ENCODE measurements at regions not wholly inside any gene's neighbourhood (a gene's known extent, or its start where the extent isn't known, plus 50 kb on each side); places are given as distances from the start of the nearest gene placed in this dataset.

GRCh38 chr1:165119086-165119485 is 237.4 kb downstream of the LMX1A start:
- Histone ChIP-seq H3K4me2 (ENCODE audit: control insufficient read depth, extremely low read depth, insufficient read depth, low read depth, low read length) (no peak overlapping the region), H3K4me3 (ENCODE audit: control insufficient read depth in 2 of 3, extremely low read depth in 1 of 3, insufficient read depth in 2 of 3, low read depth in 1 of 3, low read length in 3 of 3) (no peak overlapping the region), H3K4me1 (ENCODE audit: control insufficient read depth, extremely low read depth, insufficient read depth, low read length) (peaks cover 11% of the 10 kb centered on the region), H3K36me3 (ENCODE audit: control insufficient read depth in 2 of 2, extremely low read depth in 1 of 2, insufficient read depth in 2 of 2, low read length in 2 of 2) (no peaks in the 10 kb centered on the region), H4K20me1 (ENCODE audit: control insufficient read depth, extremely low read depth, insufficient read depth, low read length) (no peaks in the 10 kb centered on the region), H3K9ac (ENCODE audit: control insufficient read depth, extremely low read depth, insufficient read depth, low read length) (no peak overlapping the region), H3K27me3 (ENCODE audit: control insufficient read depth, extremely low read depth, insufficient read depth, low read length) (peaks cover 38% of the 10 kb centered on the region), H3K9me1 (ENCODE audit: control insufficient read depth, extremely low read depth, insufficient read depth, low read length) (no peaks in the 10 kb centered on the region), H3K9me3 (ENCODE audit: control insufficient read depth, low read depth, low read length) (no peaks in the 10 kb centered on the region), H3K79me2 (ENCODE audit: control insufficient read depth, insufficient read depth, low read length) (no peaks in the 10 kb centered on the region), H2AFZ (ENCODE audit: control insufficient read depth, low read length) (no peak overlapping the region), H3K27ac (ENCODE audit: control insufficient read depth, insufficient read depth, low read length) (no peak overlapping the region)
- FAIRE-seq, result no peak
- no peak for DNase-seq (ENCODE audit: low read depth, low spot score)
- TF ChIP-seq EZH2 (IDR thresholded peaks at IDR 0.05; ENCODE audit: low read length) (no peak), CTCF (optimal IDR thresholded peaks at IDR 0.05 in 1 of 3, IDR thresholded peaks at IDR 0.05 in 1 of 3, conservative IDR thresholded peaks at IDR 0.05 in 1 of 3; ENCODE audit: extremely low read depth in 1 of 3, insufficient read depth in 2 of 3, low read length in 3 of 3) (no peak)
- dilution Hi-C loops (cut with MboI; ENCODE audit: extremely low pct_ligation_motif_present, low sequenced_read_pairs), result no loop called here

- Histone ChIP-seq H3K79me2 (ENCODE audit: control insufficient read depth, insufficient read depth, low read length) (no peaks in the 10 kb centered on the region), H3K9me1 (ENCODE audit: control insufficient read depth, extremely low read depth, insufficient read depth, low read length) (no peaks in the 10 kb centered on the region), H3K36me3 (ENCODE audit: control insufficient read depth in 2 of 2, extremely low read depth in 1 of 2, insufficient read depth in 2 of 2, low read length in 2 of 2) (no peaks in the 10 kb centered on the region), H3K4me3 (ENCODE audit: control insufficient read depth in 2 of 3, extremely low read depth in 1 of 3, insufficient read depth in 2 of 3, low read depth in 1 of 3, low read length in 3 of 3) (no peak overlapping the region), H3K9me3 (ENCODE audit: control insufficient read depth, low read depth, low read length) (no peaks in the 10 kb centered on the region), H3K4me1 (ENCODE audit: control insufficient read depth, extremely low read depth, insufficient read depth, low read length) (peaks cover 11% of the 10 kb centered on the region), H3K27me3 (ENCODE audit: control insufficient read depth, extremely low read depth, insufficient read depth, low read length) (peaks cover 33% of the 10 kb centered on the region), H3K9ac (ENCODE audit: control insufficient read depth, extremely low read depth, insufficient read depth, low read length) (no peak overlapping the region), H4K20me1 (ENCODE audit: control insufficient read depth, extremely low read depth, insufficient read depth, low read length) (no peaks in the 10 kb centered on the region), H3K27ac (ENCODE audit: control insufficient read depth, insufficient read depth, low read length) (no peak overlapping the region), H2AFZ (ENCODE audit: control insufficient read depth, low read length) (no peak overlapping the region), H3K4me2 (ENCODE audit: control insufficient read depth, extremely low read depth, insufficient read depth, low read depth, low read length) (no peak overlapping the region)
- dilution Hi-C loops (cut with MboI; ENCODE audit: extremely low pct_ligation_motif_present, low sequenced_read_pairs), result no loop called here
- no peak for DNase-seq (ENCODE audit: low read depth, low spot score)
- TF ChIP-seq EZH2 (IDR thresholded peaks at IDR 0.05; ENCODE audit: low read length) (no peak), CTCF (optimal IDR thresholded peaks at IDR 0.05 in 1 of 3, IDR thresholded peaks at IDR 0.05 in 1 of 3, conservative IDR thresholded peaks at IDR 0.05 in 1 of 3; ENCODE audit: extremely low read depth in 1 of 3, insufficient read depth in 2 of 3, low read length in 3 of 3) (no peak)
- no peak for FAIRE-seq
These were observed 239.0 kb downstream of the LMX1A start for GRCh38 chr1:165117482-165117881.

Data from keratinocyte (primary cell).